Ovary (tissue), 7 donors: ENCODE measurements at regions not wholly inside any gene's neighbourhood (a gene's known extent, or its start where the extent isn't known, plus 50 kb on each side); places are given as distances from the start of the nearest gene placed in this dataset.

Experiments used
- DNase-seq, 5 donors: peaks; one replicate each; pipeline ENCODE4 v3.0.0-alpha.2; 2019 to 2020
- H3K27ac ChIP-seq, 2 donors: fragments of 200-600 bp; one replicate each; pipeline versions ENCODE4 v1.5.1 to v1.8.0; 2019 to 2022
- H3K27me3 ChIP-seq: fragments of 200-600 bp; one replicate; pipeline ENCODE4 v1.8.0; 2022
- H3K36me3 ChIP-seq: fragments of 200-600 bp; sonication (generic); one replicate; pipeline ENCODE4 v1.5.1; 2019
- H3K4me1 ChIP-seq: one replicate; pipeline ENCODE4 v1.8.1; 2013; ENCODE audit warnings: mild to moderate bottlenecking, moderate library complexity; ENCODE audit not compliant: insufficient read depth
- H3K4me3 ChIP-seq: fragments of 200-600 bp; sonication (generic); one replicate; pipeline ENCODE4 v1.5.1; 2017
- H3K9me3 ChIP-seq, 2 donors: fragments of 200-600 bp in 1 of 2; sonication (generic) in 1 of 2; one replicate each; pipeline versions ENCODE4 v1.5.1 to v1.8.1; 2013 to 2019; ENCODE audit warnings: mild to moderate bottlenecking in 1 of 2, moderate library complexity in 1 of 2
- CTCF ChIP-seq, 3 donors: fragments of 450-650 bp in 2 of 3; fragments of 200-600 bp in 1 of 3; IDR thresholded peaks; one replicate each; pipeline versions ENCODE4 v1.5.1 to v1.8.0; 2016 to 2022; ENCODE audit warnings: antibody characterized with exemption in 3 of 3, mild to moderate bottlenecking in 1 of 3
- EP300 ChIP-seq: sonication (generic); formaldehyde crosslinking; IDR thresholded peaks from one replicate; pipeline ENCODE4 v1.6.1; 2017; ENCODE audit warnings: antibody characterized with exemption
- POLR2A ChIP-seq: fragments of 450-650 bp; IDR thresholded peaks from one replicate; pipeline ENCODE4 v1.6.1; 2017; ENCODE audit warnings: antibody characterized with exemption, mild to moderate bottlenecking, moderate library complexity
- WGBS, 3 donors: extraction: QIAGEN DNeasy Blood & Tissue Kit in 1 of 3; methylation state at CpG; one replicate each; pipeline versions ENCODE4 v1.1.5 to v1.1.7; 2013 to 2017; 5-methylcytosine and 5-hydroxymethylcytosine counted together
- intact Hi-C, 4 donors: fragments of 100-400 bp; cut with DNase I; formaldehyde crosslinking; loops; one replicate each; pipeline versions ENCODE4 v1.11.0 to v1.15.1; 2022 to 2023
- donor health status: DM: no; HTN: no; CAD: no; lungs with moderate emphysema.
- donor health status: DM: no; HTN: no; CAD: no.
- donor health status: Bipolar disorder and iron deficiency.
- donor health status: DM: no; HTN: no; CAD: no.
- donor health status: DM: yes; HTN: yes; CAD: no.

GRCh38 chrX:125004799-125005198, 314.9 kb upstream of the TEX13C start:
- intact Hi-C loops = no loop called here
- Histone ChIP-seq H3K27ac (no peak overlapping the region), H3K27me3 (no peaks in the 10 kb centered on the region), H3K4me3 (no peak overlapping the region), H3K9me3 (no peaks in the 10 kb centered on the region), H3K36me3 (no peaks in the 10 kb centered on the region), H3K4me1 (no peaks in the 10 kb centered on the region)
- no peak for DNase-seq
- TF ChIP-seq POLR2A = no peak
- no peak for TF ChIP-seq CTCF (IDR thresholded peaks at IDR 0.05)
- no peak for TF ChIP-seq EP300
- 11 to 28% (median 14%) methylated on average over 2 of the region's 2 CpGs for WGBS, 3 donors

DNA sequence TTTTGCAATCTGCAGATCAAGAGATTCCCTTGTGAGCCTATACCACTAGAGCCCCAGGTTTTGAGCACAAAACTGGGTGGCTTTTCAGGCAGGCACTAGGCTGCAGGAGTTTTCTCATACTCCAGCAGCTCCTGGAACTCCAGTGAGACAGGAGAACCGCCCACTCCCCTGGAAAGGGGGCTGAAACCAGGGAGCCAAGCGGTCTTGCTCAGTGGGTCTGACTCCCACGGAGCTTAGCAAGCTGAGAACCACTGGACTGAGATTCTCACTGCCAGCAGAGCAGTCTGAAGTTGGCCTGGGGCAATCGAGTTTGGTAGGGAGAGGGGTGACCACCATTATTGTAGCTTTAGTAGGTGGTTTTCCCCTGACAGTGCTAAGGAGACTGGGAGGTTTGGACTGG, 313.8 kb upstream of the TEX13C start:
- H3K4me1 ChIP-seq = no peaks in the 10 kb centered on the region
- H3K27me3 ChIP-seq = no peaks in the 10 kb centered on the region
- 26 to 32% (median 29%) methylated on average over 4 of the region's 4 CpGs for WGBS, 3 donors
- H3K27ac ChIP-seq = no peak overlapping the region
- H3K4me3 ChIP-seq = no peak overlapping the region
- no peaks in the 10 kb centered on the region for H3K36me3 ChIP-seq
- intact Hi-C loops = no loop called here
- no peak for DNase-seq
- no peak for TF ChIP-seq POLR2A
- no peak for TF ChIP-seq EP300
- TF ChIP-seq CTCF (IDR thresholded peaks at IDR 0.05) = no peak
- H3K9me3 ChIP-seq = no peaks in the 10 kb centered on the region

DNA sequence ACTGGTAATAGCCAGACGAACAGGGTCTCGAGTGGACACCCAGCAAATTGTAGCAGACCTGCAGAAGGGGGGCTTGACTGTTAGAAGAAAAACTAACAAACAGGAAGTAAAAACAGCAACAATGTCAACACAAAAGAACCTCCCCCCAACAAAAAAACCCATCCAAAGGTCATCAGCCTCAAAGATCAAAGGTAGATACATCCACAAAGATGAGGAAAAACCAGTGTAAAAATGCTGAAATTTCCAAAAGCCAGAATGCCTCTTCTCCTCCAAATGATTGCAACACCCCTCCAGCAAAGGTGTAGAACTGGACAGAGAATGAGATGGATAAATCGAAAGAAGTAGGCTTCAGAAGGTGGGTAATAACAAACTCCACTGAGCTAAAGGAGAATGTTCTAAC, 313.0 kb upstream of the TEX13C start:
- H3K27me3 ChIP-seq = no peaks in the 10 kb centered on the region
- no peak overlapping the region for H3K4me3 ChIP-seq
- DNase-seq = no peak
- H3K27ac ChIP-seq = no peak overlapping the region
- 71 to 84% (median 77%) methylated on average over 3 of the region's 3 CpGs for WGBS, 3 donors
- TF ChIP-seq CTCF (IDR thresholded peaks at IDR 0.05) (no peak), EP300 (no peak), POLR2A (no peak)
- no peaks in the 10 kb centered on the region for H3K4me1 ChIP-seq
- H3K36me3 ChIP-seq = no peaks in the 10 kb centered on the region
- intact Hi-C loops = no loop called here
- H3K9me3 ChIP-seq = no peaks in the 10 kb centered on the region

DNA sequence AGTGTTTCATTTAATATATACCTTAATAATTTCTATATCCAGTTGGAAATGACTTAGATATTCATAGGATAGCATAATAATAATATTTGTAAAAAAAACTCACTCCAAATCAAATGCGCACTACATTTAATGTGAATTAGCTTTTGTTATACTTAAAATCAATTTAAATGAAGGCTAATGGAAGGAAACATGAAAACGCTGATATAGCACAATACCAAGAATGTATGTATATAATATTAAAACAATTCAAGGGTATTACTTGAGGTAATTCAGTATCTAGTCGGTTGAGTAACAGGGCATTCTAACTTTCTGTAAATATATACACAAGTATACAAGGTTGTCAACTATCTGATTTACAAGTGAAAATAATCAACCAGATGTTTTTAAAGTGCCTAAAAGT, 307.1 kb upstream of the TEX13C start:
- no peak overlapping the region for H3K27ac ChIP-seq
- H3K9me3 ChIP-seq = no peaks in the 10 kb centered on the region
- H3K4me3 ChIP-seq = no peak overlapping the region
- 75 to 85% (median 80%) methylated on average over 3 of the region's 3 CpGs for WGBS, 3 donors
- H3K27me3 ChIP-seq = no peaks in the 10 kb centered on the region
- no peaks in the 10 kb centered on the region for H3K4me1 ChIP-seq
- intact Hi-C loops = no loop called here
- TF ChIP-seq CTCF (IDR thresholded peaks at IDR 0.05) = no peak
- TF ChIP-seq POLR2A = no peak
- no peak for TF ChIP-seq EP300
- DNase-seq = no peak
- H3K36me3 ChIP-seq = no peaks in the 10 kb centered on the region

- Histone ChIP-seq H3K4me1 (no peaks in the 10 kb centered on the region), H3K9me3 (no peaks in the 10 kb centered on the region), H3K27ac (no peak overlapping the region), H3K27me3 (no peaks in the 10 kb centered on the region), H3K36me3 (no peaks in the 10 kb centered on the region), H3K4me3 (no peak overlapping the region)
- WGBS, 3 donors = 56 to 68% (median 56%) methylated on average over 3 of the region's 3 CpGs
- no peak for DNase-seq
- intact Hi-C loops = no loop called here
- no peak for TF ChIP-seq CTCF (IDR thresholded peaks at IDR 0.05)
- TF ChIP-seq POLR2A = no peak
- no peak for TF ChIP-seq EP300
These were observed 290.5 kb upstream of the TEX13C start for GRCh38 chrX:125029131-125029530.
